ENCODE measurements at regions not wholly inside any gene's neighbourhood (a gene's known extent, or its start where the extent isn't known, plus 50 kb on each side); places are given as distances from the start of the nearest gene placed in this dataset.
A peak's percentile ranks its signal among the peaks of the same experiment; 100 is the strongest.

- no peak for DNase-seq
These were observed 68.1 kb upstream of the SPOCK1 start for GRCh38 chr5:137567226-137567625.

GRCh38 chr5:137566780-137567179, 67.7 kb upstream of the SPOCK1 start:
- peak in 2 of 3 donors; percentile 36 to 45 for DNase-seq

GRCh38 chr5:137566118-137566541, 67.0 kb upstream of the SPOCK1 start:
- DNase-seq, result peak in 1 of 3 donors; percentile 37

- DNase-seq, result no peak
These were observed 66.3 kb upstream of the SPOCK1 start for GRCh38 chr5:137565450-137565849.

GRCh38 chr5:137564398-137564961, 65.4 kb upstream of the SPOCK1 start:
- peak; percentile 21 to 28 (median 26) for DNase-seq

- peak; percentile 53 to 59 (median 55) for DNase-seq
These were observed 64.7 kb upstream of the SPOCK1 start for GRCh38 chr5:137563646-137564397.

- no peak for DNase-seq
These were observed 64.1 kb upstream of the SPOCK1 start for GRCh38 chr5:137563301-137563645.

GRCh38 chr5:137561608-137562007, 62.5 kb upstream of the SPOCK1 start:
- DNase-seq, result peak in 1 of 3 donors; percentile 16

- no peak for DNase-seq
These were observed 61.3 kb upstream of the SPOCK1 start for GRCh38 chr5:137560420-137560819.

Measured in suppressor macrophage treated with lipopolysaccharide for 1 hour (primary cell).